Prostate gland (tissue), 2 donors: ENCODE measurements at regions not wholly inside any gene's neighbourhood (a gene's known extent, or its start where the extent isn't known, plus 50 kb on each side); places are given as distances from the start of the nearest gene placed in this dataset.

Experiments used
- DNase-seq: peaks from one replicate; pipeline ENCODE4 v3.0.0-alpha.2; 2019; ENCODE audit warnings: low spot score
- H3K27ac ChIP-seq, 2 donors: fragments of 200-600 bp; sonication (generic); 2 replicates each; pipeline ENCODE4 v1.5.1; 2017 to 2019
- H3K27me3 ChIP-seq: fragments of 200-600 bp; sonication (generic); replicated peaks from 2 replicates; pipeline ENCODE4 v1.5.1; 2019; ENCODE audit not compliant: insufficient read depth
- H3K36me3 ChIP-seq, 2 donors: fragments of 200-600 bp; sonication (generic); 1 replicate in 1 of 2; 2 replicates in 1 of 2; pipeline versions ENCODE4 v1.5.1 to v1.8.1; 2017 to 2019
- H3K4me1 ChIP-seq: fragments of 200-600 bp; sonication (generic); replicated peaks from 2 replicates; pipeline ENCODE4 v1.5.1; 2019
- H3K4me3 ChIP-seq, 2 donors: fragments of 200-600 bp; sonication (generic); 2 replicates each; pipeline ENCODE4 v1.5.1; 2017 to 2019
- H3K9me3 ChIP-seq: fragments of 200-600 bp; sonication (generic); 2 replicates; pipeline ENCODE4 v1.5.1; 2017
- CTCF ChIP-seq, 4 experiments: fragments of 200-600 bp in 2 of 4; fragments of 450-650 bp in 2 of 4; sonication (generic) in 2 of 4; IDR thresholded peaks; 1 replicate in 3 of 4; 2 replicates in 1 of 4; pipeline ENCODE4 v1.5.1; 2016 to 2019; ENCODE audit warnings: antibody characterized with exemption in 4 of 4, mild to moderate bottlenecking in 2 of 4, moderate library complexity in 2 of 4
- POLR2A ChIP-seq: fragments of 450-650 bp; IDR thresholded peaks from one replicate; pipeline ENCODE4 v1.6.1; 2016; ENCODE audit warnings: antibody characterized with exemption, mild to moderate bottlenecking
- POLR2AphosphoS5 ChIP-seq: sonication (generic); formaldehyde crosslinking; IDR thresholded peaks from one replicate; pipeline ENCODE4 v1.6.1; 2017; ENCODE audit warnings: antibody characterized with exemption
- WGBS: methylation state at CpG from one replicate; pipeline ENCODE4 v1.1.5; 2018; 5-methylcytosine and 5-hydroxymethylcytosine counted together
- intact Hi-C: fragments of 100-400 bp; cut with DNase I; formaldehyde crosslinking; loops from one replicate; pipeline ENCODE4 v1.14.2; 2022

DNA sequence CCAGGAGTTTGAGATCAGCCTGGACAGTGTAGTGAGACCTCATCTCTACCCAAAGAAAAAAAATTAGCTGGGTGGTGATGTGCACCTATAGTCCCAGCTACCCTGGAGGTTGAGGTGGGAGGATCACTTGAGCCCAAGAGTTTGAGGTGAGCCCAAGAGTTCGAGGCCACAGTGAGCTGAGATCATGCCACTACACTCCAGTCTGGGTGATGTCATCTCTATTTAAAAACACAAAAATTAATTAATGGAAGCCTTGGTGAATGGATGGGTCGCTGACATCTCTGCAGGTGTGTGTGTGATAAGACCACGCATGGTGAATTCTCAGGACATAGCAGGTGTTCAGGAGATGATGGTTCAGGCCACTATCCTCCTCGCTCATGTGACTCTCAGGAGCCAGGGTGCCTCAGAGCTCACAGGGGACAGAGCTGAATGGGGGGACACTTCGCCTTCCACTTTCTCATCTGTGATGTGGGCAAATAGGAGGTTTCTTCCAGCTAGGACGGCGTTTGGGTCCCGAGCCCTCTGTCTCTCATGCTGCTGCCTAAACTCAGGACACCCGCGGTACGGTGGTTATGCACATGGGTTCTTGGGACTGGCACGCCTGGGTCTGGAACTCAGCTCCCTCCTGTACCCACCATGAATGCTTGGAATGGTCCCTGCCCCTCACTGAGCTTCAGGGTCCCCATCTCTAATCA, 113.4 kb upstream of the ZBTB40 start:
- WGBS = 92% methylated on average over 12 of the region's 12 CpGs
- intact Hi-C loops = no loop called here
- no peaks in the 10 kb centered on the region for H3K4me1 ChIP-seq

DNA sequence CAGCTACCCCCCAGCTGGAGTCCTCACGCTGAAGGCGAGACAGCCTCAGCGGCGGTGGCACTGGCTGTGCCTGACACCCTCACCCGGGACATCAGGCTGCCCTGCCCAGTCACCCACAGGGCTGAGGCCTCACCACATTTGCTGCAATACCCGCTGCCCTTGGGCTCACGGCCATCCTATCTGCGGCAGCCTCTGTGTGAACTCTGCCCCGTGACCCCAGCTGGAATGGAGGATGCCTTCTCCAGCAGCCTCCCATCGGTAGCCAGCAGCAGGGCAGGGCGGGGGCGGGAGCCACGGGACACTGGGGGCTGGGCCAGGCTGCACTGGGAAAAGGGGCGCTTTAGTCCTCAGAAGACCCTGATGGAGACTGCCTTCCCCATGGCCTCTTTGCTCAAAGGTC, 112.4 kb upstream of the ZBTB40 start:
- Histone ChIP-seq H3K4me1 (no peaks in the 10 kb centered on the region), H3K9me3 (no peaks in the 10 kb centered on the region), H3K27ac (no peak overlapping the region), H3K36me3 (no peaks in the 10 kb centered on the region), H3K27me3 (no peaks in the 10 kb centered on the region), H3K4me3 (no peak overlapping the region)
- TF ChIP-seq CTCF (IDR thresholded peaks at IDR 0.05) (no peak), POLR2A (no peak), POLR2AphosphoS5 (no peak)
- 74% methylated on average over 8 of the region's 14 CpGs for WGBS
- DNase-seq = no peak
- intact Hi-C loops = no loop called here

More for the DNA sequence above, 113.4 kb upstream of the ZBTB40 start:
- no peaks in the 10 kb centered on the region for H3K9me3 ChIP-seq
- H3K4me3 ChIP-seq = no peak overlapping the region
- TF ChIP-seq POLR2A (no peak), POLR2AphosphoS5 (no peak), CTCF (IDR thresholded peaks at IDR 0.05) (no peak)
- no peak for DNase-seq
- H3K27me3 ChIP-seq = no peaks in the 10 kb centered on the region
- H3K27ac ChIP-seq = no peak overlapping the region
- H3K36me3 ChIP-seq = no peaks in the 10 kb centered on the region

GRCh38 chr1:22340066-22340465, 111.6 kb upstream of the ZBTB40 start:
- DNase-seq = no peak
- no peak overlapping the region for H3K4me3 ChIP-seq
- H3K9me3 ChIP-seq = no peaks in the 10 kb centered on the region
- H3K27ac ChIP-seq = no peak overlapping the region
- H3K36me3 ChIP-seq = no peaks in the 10 kb centered on the region
- H3K27me3 ChIP-seq = no peaks in the 10 kb centered on the region
- TF ChIP-seq POLR2A (no peak), POLR2AphosphoS5 (no peak), CTCF (IDR thresholded peaks at IDR 0.05) (no peak)
- WGBS = 89% methylated on average over 4 of the region's 4 CpGs
- no peaks in the 10 kb centered on the region for H3K4me1 ChIP-seq
- intact Hi-C loops = no loop called here

DNA sequence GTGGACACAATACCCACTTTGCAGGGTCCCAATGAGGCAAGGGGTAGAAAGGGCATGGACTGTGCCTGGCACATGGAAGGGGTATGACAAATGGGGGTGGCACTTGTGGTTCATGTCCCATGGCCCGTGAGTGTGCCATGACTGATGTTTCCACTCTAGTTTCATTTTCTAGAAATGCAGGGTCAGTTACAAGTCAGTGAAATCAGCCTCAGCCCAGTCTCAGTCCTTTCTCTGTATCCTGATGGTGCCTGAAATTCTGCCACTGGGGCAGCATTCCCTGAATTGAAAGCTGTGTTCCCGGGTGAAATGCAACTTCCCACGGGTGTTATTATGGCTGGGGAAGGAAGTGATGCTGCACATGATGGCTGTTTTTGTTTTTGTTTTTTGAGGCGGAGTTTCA, 110.8 kb upstream of the ZBTB40 start:
- intact Hi-C loops = no loop called here
- Histone ChIP-seq H3K36me3 (no peaks in the 10 kb centered on the region), H3K9me3 (no peaks in the 10 kb centered on the region), H3K27me3 (no peaks in the 10 kb centered on the region), H3K4me3 (no peak overlapping the region), H3K4me1 (no peaks in the 10 kb centered on the region), H3K27ac (no peak overlapping the region)
- WGBS = 77% methylated on average over 4 of the region's 4 CpGs
- TF ChIP-seq POLR2A (no peak), CTCF (IDR thresholded peaks at IDR 0.05) (no peak), POLR2AphosphoS5 (no peak)
- DNase-seq = no peak
